Neutrophil (primary cell): ENCODE measurements at regions not wholly inside any gene's neighbourhood (a gene's known extent, or its start where the extent isn't known, plus 50 kb on each side); places are given as distances from the start of the nearest gene placed in this dataset.

Experiments
- H3K27ac ChIP-seq: fragments of 200-600 bp; sonication (generic); 2 replicates; pipeline ENCODE4 v1.5.1; 2016; ENCODE audit warnings: mild to moderate bottlenecking, moderate library complexity
- H3K27me3 ChIP-seq: fragments of 200-600 bp; sonication (generic); 2 replicates; pipeline ENCODE4 v1.6.0; 2016; ENCODE audit warnings: mild to moderate bottlenecking
- H3K36me3 ChIP-seq: fragments of 200-600 bp; sonication (generic); 2 replicates; pipeline ENCODE4 v1.5.1; 2017
- H3K4me1 ChIP-seq, 2 experiments: fragments of 200-600 bp in 1 of 2; sonication (generic) in 1 of 2; 1 replicate in 1 of 2; 2 replicates in 1 of 2; pipeline versions ENCODE4 v1.5.1 to v1.6.1; 2013 to 2016; ENCODE audit warnings: low read depth in 1 of 2, low read length in 1 of 2, mild to moderate bottlenecking in 1 of 2, moderate library complexity in 1 of 2; ENCODE audit not compliant: control insufficient read depth in 1 of 2, insufficient read depth in 1 of 2
- H3K4me3 ChIP-seq, 2 experiments: fragments of 200-600 bp in 1 of 2; sonication (generic) in 1 of 2; 1 replicate in 1 of 2; 2 replicates in 1 of 2; pipeline ENCODE4 v1.5.1; 2013 to 2016; ENCODE audit warnings: low read depth in 1 of 2, low read length in 1 of 2, mild to moderate bottlenecking in 1 of 2, moderate library complexity in 1 of 2
- H3K9me3 ChIP-seq: fragments of 200-600 bp; sonication (generic); 2 replicates; pipeline ENCODE4 v1.5.1; 2016
- CTCF ChIP-seq: fragments of 200-600 bp; sonication (generic); IDR thresholded peaks from 2 replicates; pipeline ENCODE4 v1.5.1; 2016; ENCODE audit warnings: antibody characterized with exemption

DNA sequence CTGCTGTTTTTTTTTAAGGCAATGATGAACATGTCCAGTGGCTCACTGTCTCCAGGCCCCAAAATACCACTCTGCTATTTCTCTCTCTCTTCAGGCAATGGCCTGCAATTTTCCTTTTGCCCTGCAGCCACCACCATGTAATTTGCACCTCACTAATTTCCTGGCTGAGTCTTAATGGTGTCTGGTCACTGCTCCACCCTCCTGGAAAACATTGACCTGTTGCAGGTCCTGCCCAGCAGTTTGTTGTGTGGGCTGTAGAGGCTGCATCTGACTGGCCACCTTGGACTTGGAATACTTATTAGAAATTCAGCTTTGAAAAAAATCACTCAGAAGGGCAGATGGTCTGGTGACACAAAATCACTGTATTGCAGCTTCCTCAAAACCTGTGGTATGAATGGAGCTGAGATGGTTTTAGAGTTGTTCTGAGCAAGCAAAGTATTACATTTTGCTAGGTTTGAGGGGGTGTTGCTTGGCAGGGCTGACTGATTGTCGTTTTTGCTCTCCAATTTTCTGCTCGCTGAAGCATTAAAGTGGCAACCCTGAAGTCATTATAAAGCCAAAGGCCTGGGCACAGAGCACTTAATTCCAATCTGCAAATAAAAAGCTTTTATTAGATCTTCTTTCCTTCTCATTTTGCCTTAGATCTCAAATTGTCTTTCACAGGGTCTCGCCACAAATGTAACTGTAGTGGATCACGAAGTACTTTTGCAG, 134.8 kb downstream of the TMEM174 start:
- Histone ChIP-seq H3K27me3 (peaks cover 100% of the 10 kb centered on the region), H3K4me3 (no peak overlapping the region), H3K4me1 (peaks cover 0 to 2% of the 10 kb centered on the region in 2 experiments), H3K36me3 (no peaks in the 10 kb centered on the region), H3K27ac (no peak overlapping the region), H3K9me3 (no peaks in the 10 kb centered on the region)
- TF ChIP-seq CTCF: no peak

- Histone ChIP-seq H3K27me3 (peaks cover 100% of the 10 kb centered on the region), H3K4me1 (peaks cover 0 to 2% of the 10 kb centered on the region in 2 experiments), H3K4me3 (no peak overlapping the region), H3K9me3 (no peaks in the 10 kb centered on the region), H3K27ac (no peak overlapping the region), H3K36me3 (no peaks in the 10 kb centered on the region)
- no peak for TF ChIP-seq CTCF
Measured at GRCh38 chr5:73306741-73307275, 133.8 kb downstream of the TMEM174 start.

GRCh38 chr5:73306078-73306719, 133.2 kb downstream of the TMEM174 start:
- Histone ChIP-seq H3K4me3 (no peak overlapping the region), H3K4me1 (peaks cover 0 to 2% of the 10 kb centered on the region in 2 experiments), H3K9me3 (no peaks in the 10 kb centered on the region), H3K36me3 (no peaks in the 10 kb centered on the region), H3K27ac (no peak overlapping the region), H3K27me3 (peaks cover 100% of the 10 kb centered on the region)
- TF ChIP-seq CTCF: no peak

GRCh38 chr5:73305386-73305785, 132.4 kb downstream of the TMEM174 start:
- no peaks in the 10 kb centered on the region for H3K9me3 ChIP-seq
- H3K36me3 ChIP-seq: no peaks in the 10 kb centered on the region
- H3K27me3 ChIP-seq: peaks cover 100% of the 10 kb centered on the region
- H3K4me1 ChIP-seq: peaks cover 0 to 2% of the 10 kb centered on the region in 2 experiments
- no peak overlapping the region for H3K4me3 ChIP-seq
- H3K27ac ChIP-seq: no peak overlapping the region
- no peak for TF ChIP-seq CTCF

GRCh38 chr5:73304381-73304780, 131.4 kb downstream of the TMEM174 start:
- no peak overlapping the region for H3K27ac ChIP-seq
- H3K27me3 ChIP-seq: peaks cover 100% of the 10 kb centered on the region
- no peaks in the 10 kb centered on the region for H3K9me3 ChIP-seq
- no peaks in the 10 kb centered on the region for H3K36me3 ChIP-seq
- TF ChIP-seq CTCF: no peak
- H3K4me1 ChIP-seq: peaks cover 0 to 2% of the 10 kb centered on the region in 2 experiments
- no peak overlapping the region for H3K4me3 ChIP-seq
